Hematopoietic multipotent progenitor cell treated with erythropoietin and hydrocortisone succinate and interleukin-3 and kit ligand, for 4 days (in vitro differentiated cells): ENCODE measurements at regions not wholly inside any gene's neighbourhood (a gene's known extent, or its start where the extent isn't known, plus 50 kb on each side); places are given as distances from the start of the nearest gene placed in this dataset.

Source experiments
- DNase-seq: peaks from one replicate; pipeline ENCODE4 v3.0.0-alpha.2; 2015

GRCh38 chr3:96169111-96169766 is 645.2 kb upstream of the EPHA6 start:
- no peak for DNase-seq

DNA sequence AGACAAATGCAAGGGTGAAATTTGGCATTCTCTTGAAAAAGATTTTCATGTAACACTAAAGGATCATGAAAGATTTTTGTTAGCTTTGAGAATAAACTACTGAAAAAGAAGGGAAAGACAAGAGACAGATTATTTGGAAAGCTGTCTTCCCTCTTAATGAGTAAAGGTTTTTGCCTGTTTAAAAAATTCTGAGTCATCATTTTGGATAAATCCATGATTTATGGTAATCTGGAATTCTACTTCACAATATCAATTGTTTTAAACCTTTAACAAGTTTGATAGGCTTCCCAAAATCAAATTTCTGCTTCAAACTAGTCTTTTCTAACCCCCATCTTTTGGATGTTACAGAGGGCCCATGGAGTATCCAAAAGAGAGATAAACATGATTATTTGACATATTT is 641.5 kb upstream of the EPHA6 start:
- DNase-seq = no peak

GRCh38 chr3:96175500-96175899 is 638.9 kb upstream of the EPHA6 start:
- DNase-seq = no peak

DNA sequence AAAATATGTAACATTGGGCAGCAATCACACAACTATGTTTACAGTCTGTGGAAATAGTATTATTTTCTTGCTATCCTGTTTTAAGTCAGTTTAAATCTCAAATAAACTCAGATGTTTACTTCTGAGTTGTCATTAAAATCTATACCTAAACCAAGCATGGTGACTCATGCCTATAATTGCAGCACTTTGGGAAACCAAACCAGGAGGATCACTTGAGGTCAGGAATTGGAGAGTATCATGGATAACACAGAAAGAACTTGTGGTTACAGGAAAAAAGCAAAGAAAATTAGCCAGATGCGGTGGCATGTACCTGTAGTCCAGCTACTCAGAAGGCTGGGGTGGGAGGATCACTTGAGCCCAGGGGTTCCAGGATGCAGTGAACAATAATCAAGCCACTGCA is 631.6 kb upstream of the EPHA6 start:
- no peak for DNase-seq

DNA sequence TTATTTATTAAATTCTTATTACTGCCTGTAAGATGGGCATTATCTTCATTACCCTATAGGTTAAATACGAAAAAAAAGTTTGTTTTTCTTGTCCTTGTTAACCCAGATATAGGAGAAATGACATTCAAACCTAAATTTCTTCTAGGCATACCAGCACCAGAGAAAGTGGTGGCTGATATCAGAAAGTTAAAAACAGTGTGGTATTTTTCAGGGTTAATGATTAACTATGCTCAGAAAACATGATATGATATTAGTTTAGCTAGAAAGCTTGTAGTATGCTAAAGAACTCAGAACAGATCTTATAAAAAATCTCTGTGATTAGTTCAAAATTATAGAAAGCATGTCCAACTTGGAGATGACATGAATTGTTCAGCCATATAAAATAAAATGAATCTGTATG is 630.5 kb upstream of the EPHA6 start:
- no peak for DNase-seq

- no peak for DNase-seq
Measured at GRCh38 chr3:96190024-96190616, 624.3 kb upstream of the EPHA6 start.

DNA sequence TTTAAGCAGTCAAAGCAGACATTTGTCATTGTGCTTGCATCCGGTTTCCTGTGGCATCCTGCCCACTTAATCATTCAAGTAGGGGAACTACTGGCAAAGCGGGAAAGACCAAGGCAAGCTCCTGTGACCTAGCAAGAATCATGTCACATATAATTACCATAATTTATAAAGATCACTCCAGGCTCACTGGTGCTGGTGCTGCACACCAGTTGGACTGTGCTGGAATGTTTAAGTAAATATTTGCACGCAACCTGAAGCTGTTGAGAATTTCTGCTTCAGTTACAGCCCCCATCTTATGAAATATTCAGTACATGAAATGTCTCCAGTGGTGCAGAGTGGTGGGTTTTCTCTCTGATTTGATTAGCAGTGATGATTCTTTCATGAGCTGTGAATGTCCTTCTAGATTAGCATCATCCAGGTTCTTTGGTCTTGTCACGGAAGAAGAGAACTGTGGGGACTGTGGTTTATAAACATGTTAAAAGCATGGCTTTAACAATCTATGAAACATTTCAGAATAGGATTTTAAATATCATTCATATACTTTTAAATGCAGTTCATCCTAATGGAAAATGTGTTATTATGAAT is 621.3 kb upstream of the EPHA6 start:
- no peak for DNase-seq

GRCh38 chr3:96200897-96201296 is 613.5 kb upstream of the EPHA6 start:
- no peak for DNase-seq

GRCh38 chr3:96201463-96201862 is 612.9 kb upstream of the EPHA6 start:
- no peak for DNase-seq

GRCh38 chr3:96202181-96202580 is 612.2 kb upstream of the EPHA6 start:
- DNase-seq = no peak

DNA sequence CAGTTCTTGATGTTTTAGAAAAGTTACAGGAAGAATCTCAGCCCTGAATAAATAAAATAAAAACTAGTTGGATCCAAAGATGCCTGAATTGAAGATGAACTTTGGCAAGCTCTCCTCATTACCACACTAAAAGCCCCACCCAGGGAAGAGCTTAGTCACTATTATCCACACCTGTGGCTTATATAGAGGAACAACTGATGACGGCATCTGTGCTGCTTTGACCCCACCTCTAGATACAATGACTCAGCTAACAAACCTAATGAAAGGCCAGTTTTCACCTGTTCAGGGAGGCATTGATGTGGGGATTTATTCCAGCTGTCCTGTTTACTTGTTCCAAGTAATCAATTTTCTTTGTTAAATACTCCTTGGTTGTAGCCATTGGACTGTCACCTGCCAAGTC is 604.7 kb upstream of the EPHA6 start:
- no peak for DNase-seq

- no peak for DNase-seq
Measured at GRCh38 chr3:96213393-96213792, 601.0 kb upstream of the EPHA6 start.

GRCh38 chr3:96214941-96215340 is 599.5 kb upstream of the EPHA6 start:
- DNase-seq = no peak

DNA sequence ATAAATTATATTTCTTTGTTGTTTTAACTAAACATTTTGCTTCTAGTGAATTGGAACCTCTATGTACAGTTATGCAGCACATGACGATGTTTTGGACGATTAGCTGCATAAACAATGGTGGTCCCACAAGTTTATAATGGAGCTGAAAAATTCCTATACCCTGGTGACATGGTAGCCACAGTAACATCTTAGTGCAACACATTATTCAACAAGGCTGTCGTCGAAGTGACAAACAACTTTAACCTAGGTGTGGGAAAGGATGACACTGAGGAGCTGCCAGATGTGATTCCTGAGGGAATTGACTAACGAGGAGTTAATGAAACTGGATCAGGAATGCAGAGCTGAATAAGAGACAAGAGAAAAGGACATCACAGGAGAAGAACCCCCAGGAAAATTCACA is 588.9 kb upstream of the EPHA6 start:
- no peak for DNase-seq

- no peak for DNase-seq
Measured at GRCh38 chr3:96233679-96234078, 580.7 kb upstream of the EPHA6 start.

GRCh38 chr3:96236522-96236921 is 577.9 kb upstream of the EPHA6 start:
- no peak for DNase-seq

- no peak for DNase-seq
Measured at GRCh38 chr3:96259299-96259698, 555.1 kb upstream of the EPHA6 start.

DNA sequence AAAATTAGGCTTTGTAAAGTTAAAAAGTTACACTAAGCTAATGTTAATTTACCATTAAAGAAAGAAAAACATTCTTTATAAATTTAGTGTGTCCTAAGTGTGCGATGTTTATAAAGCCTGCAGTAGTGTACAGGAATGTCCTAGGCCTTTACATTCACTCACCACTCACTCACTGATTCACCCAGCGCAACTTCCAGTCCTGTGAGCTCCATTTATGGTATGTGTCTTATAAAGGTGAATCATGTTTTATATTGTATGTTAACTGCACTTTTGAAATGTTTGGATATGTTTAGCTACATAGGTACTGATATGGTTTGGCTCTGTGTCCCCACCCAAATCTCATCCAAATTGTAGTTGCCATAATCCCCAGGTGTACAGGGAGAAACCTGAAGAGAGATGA is 549.7 kb upstream of the EPHA6 start:
- DNase-seq = no peak

- DNase-seq = no peak
Measured at GRCh38 chr3:96266395-96267190, 547.8 kb upstream of the EPHA6 start.

DNA sequence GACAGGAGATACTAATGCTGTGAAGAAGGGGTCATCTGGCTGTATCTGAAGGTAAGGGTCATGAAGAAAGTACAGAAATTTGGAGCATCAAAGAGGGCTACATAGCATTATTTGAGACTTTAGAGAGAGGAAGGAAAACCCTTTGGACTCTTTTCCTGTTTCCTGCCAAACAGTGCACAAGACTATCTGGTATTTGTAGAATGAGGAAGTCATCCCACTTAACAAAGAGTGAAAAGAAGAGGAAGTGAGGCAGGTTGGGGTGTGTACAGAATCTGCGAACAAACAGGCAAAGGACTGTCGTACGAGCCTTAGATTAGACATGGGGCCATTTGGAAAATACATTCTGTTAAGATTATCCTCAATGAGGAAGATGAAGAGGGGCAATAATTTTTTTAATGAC is 546.8 kb upstream of the EPHA6 start:
- DNase-seq = peak; percentile 4

- DNase-seq = no peak
Measured at GRCh38 chr3:96294143-96294542, 520.3 kb upstream of the EPHA6 start.

GRCh38 chr3:96300743-96301142 is 513.7 kb upstream of the EPHA6 start:
- no peak for DNase-seq

DNA sequence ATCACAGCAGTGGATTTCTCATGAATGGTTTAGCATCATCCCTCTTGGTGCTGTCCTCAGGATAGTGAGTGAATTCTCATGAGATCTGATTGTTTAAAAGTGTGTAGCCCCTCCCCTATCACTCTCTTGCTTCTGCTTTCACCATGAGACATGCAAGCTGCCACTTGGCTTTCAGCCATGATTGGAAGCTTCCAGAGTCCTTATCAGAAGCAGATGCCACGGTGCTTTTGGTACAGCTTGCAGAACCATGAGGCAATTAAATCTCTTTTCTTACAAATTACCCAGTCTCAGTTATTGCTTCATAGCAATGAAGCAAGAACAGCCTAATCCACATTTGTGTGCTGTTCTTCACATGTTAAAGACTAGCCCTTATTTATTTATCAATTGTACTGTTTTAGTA is 495.2 kb upstream of the EPHA6 start:
- DNase-seq = peak; percentile 4

DNA sequence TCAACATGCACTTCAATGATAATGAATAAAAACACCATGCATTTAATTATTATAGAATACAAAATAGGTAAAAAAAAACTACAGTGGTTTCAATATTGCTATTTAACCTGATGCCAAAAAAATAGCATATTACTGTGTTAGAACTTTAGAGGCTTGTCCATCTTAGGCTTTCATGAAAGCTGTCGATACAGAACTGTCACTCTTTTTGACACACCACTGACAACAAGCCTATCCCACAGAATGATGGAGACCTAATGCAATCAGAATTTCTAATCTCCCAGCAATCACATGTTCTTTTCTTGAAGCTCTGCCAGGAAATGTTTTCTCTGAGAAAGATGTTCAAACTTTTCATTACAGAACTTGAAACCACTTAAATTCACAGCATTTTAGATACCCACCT is 490.3 kb upstream of the EPHA6 start:
- no peak for DNase-seq
